ENCODE measurements at regions not wholly inside any gene's neighbourhood (a gene's known extent, or its start where the extent isn't known, plus 50 kb on each side); places are given as distances from the start of the nearest gene placed in this dataset.
"Not testable (repeated sequence)": the region's sequence is repeated elsewhere in the genome, so short reads cannot be mapped to it uniquely, and the experiment has no call there.

- DNase-seq: no peak
Observed at GRCh38 chr6:86203044-86203443, 560.4 kb upstream of the SYNCRIP start.

DNA sequence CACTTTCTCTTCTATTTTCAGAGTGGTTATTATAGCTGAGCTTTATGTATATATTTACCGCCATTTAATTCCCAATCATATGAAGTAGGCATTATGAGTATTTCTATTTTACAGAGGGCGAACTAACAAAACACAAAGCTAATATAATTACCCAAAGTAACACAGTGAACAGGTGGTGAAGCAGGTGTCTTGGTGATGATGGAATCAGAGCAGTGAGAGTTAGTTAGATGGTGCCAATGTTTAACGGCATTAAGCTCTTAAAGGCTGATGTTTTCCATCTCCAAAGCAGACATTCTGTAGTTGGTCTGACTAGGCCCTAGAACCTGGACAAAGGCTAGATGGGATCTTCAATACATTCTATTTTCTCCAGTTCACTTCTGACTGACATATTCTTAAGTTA lies 551.1 kb upstream of the SYNCRIP start:
- no peak for DNase-seq

DNA sequence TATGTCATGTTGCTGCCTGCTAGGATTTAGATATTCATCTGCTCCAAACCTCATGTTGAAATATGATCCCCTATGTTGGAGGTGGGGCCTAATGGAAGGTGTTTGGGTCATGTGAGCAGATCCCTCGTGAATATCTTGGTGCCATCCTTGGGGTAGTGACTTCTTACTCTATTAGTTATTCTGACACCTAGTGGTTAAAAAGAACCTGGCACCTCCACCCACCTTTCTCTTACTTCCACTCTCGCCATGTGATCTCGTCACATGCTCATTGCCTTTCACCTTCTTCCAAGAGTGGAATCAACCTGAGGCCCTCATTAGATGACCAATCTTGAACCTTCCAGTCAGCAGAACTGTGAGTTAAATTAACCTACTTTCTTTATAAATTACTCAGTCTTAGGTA lies 549.4 kb upstream of the SYNCRIP start:
- no peak for DNase-seq

GRCh38 chr6:86175149-86175548 lies 532.5 kb upstream of the SYNCRIP start:
- DNase-seq: peak in 1 of 2 experiments; percentile 7

- no peak for DNase-seq
Observed at GRCh38 chr6:86154852-86155251, 512.2 kb upstream of the SYNCRIP start.

DNA sequence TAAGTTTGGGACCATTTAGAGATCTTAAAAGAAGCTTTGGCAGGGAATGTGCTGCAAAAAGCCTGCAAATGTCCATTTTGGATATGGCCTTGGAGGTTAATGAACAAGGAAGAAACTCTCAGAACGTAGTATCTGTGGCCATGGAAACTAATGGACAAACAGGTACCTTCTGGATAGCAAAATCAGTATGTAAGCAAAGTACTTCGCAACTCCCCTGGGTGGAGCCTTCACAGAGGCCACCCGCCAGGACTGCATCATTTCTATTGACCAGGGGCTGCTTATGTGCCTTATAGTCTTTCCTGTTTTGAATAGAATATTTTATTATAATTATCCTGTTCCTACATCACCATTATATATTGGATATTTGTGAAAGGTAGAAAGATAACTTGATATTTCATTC lies 510.8 kb upstream of the SYNCRIP start:
- no peak for DNase-seq

- no peak for DNase-seq
Observed at GRCh38 chr6:86152546-86152945, 509.9 kb upstream of the SYNCRIP start.

GRCh38 chr6:86148586-86148985 lies 505.9 kb upstream of the SYNCRIP start:
- DNase-seq: no peak

DNA sequence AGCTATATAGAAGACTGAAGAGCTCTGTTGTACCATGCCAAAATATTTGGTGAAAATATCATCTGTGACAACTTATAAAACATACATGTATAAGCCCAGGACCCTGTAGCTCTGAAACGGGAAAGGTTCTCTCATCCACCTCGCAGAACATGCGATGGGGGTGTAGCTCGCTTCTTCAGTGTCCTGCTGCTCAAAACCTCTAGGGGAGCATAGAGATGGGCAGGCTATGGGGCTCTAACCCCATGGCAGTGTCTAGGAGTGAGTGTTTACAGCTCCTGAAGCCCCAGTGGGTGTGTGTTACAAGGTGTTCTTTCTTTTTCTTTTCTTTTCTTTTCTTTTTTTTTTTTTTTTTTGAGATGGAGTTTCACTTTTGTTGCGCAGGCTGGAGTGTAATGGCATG lies 505.2 kb upstream of the SYNCRIP start:
- no peak for DNase-seq

- no peak for DNase-seq
Observed at GRCh38 chr6:86147311-86147710, 504.6 kb upstream of the SYNCRIP start.

DNA sequence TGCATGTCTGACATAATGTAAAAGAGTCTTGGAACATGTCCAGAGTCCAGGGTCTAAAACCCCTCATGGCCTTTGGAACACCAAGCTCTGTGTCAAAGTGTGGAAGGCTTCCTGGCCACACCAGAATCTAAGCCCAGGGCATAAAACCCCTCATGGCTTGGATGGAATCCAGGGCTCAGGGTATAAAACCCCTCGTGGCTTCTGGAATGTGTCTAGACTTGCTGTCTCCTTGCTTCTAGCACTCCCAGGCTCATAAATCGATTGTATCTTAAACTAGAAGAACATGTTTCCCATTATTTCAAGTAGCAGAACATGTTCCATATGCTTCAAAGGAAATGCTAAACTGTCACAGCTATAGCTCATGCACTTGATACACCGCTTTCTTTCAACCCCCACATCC lies 504.1 kb upstream of the SYNCRIP start:
- DNase-seq: not testable (repeated sequence)

DNA sequence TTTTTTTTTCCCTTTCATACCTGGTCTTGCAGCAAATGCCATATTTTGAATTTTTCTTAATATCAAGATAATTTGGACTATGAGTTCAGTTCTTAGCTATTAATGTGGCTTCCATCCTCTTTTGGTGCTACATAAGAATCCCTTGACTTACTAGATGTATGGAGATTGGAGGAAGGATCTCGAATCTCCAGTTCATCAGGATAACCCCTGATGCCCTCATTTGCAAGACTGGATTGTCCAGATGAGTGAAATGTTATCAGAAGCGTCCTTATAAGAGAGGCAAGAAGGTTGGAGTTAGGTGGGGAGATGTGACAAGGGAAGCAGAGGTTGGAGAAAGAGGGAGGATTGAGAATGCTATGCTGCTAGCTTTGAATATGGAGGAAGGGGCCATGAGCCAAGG lies 499.6 kb upstream of the SYNCRIP start:
- no peak for DNase-seq

GRCh38 chr6:86128130-86128814 lies 485.6 kb upstream of the SYNCRIP start:
- no peak for DNase-seq

GRCh38 chr6:86122086-86122485 lies 479.4 kb upstream of the SYNCRIP start:
- DNase-seq: no peak

DNA sequence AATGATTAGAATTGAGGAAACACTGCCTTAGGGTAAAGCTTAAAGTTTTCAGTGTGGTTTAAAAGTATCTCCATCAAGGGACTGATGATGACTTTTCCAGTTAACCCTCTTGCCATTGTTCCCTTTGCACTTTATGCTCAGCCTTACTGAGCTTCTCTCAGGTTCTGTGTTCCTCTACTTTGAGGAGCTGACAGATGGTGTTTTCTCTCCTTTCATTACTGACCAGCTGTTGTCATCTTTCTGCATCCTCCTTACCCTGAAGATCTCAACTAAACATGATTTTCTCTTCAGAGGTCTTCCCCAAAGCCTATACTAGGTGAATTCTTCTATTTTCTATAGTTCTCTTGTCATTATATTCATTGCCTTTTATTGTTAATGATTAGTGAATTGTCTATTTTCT lies 475.6 kb upstream of the SYNCRIP start:
- no peak for DNase-seq

- no peak for DNase-seq
Observed at GRCh38 chr6:86107985-86108384, 465.3 kb upstream of the SYNCRIP start.

GRCh38 chr6:86087954-86088353 lies 445.3 kb upstream of the SYNCRIP start:
- no peak for DNase-seq

GRCh38 chr6:86079938-86080337 lies 437.3 kb upstream of the SYNCRIP start:
- no peak for DNase-seq

- no peak for DNase-seq
Observed at GRCh38 chr6:86070151-86070550, 427.5 kb upstream of the SYNCRIP start.

DNA sequence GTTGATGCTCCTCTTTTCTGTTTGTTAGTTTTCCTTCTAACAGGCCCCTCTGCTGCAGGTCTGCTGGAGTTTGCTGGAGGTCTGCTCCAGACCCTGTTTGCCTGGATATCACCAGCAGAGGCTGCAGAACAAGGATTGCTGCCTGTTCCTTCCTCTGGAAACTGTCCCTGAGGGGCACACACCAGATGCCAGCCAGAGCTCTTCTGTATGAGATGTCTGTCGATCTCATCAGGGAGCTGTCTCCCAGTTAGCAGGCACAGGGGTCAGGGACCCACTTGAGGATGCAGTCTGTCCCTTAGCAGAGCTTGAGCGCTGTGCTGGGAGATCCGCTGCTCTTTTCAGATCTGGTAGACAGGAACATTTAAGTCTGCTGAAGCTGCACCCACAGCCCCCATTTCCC lies 422.3 kb upstream of the SYNCRIP start:
- DNase-seq: not testable (repeated sequence)

DNA sequence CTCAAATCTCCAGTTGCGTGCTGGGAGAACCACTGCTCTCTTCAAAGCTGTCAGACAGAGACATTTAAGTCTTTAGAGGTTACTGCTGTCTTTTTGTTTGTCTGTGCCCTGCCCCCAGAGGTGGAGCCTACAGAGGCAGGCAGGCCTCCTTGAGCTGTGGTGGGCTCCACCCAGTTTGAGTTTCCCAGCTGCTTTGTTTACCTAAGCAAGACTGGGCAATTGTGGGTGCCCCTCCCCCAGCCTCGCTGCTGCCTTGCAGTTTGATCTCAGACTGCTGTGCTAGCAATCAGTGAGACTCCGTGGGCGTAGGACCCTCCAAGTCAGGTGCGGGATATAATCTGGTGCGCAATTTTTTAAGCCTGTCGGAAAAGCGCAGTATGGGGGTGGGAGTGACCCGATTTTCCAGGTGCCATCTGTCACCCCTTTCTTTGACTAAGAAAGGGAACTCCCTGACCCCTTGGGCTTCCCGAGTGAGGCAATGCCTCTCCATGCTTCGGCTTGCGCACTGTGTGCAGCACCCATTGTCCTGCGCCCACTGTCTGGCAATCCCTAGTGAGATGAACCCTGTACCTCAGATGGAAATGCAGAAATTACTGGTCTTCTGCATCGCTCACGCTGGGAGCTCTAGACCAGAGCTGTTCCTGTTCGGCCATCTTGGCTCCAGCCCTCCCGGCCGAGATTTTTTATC lies 414.8 kb upstream of the SYNCRIP start:
- not testable (repeated sequence) for DNase-seq

DNA sequence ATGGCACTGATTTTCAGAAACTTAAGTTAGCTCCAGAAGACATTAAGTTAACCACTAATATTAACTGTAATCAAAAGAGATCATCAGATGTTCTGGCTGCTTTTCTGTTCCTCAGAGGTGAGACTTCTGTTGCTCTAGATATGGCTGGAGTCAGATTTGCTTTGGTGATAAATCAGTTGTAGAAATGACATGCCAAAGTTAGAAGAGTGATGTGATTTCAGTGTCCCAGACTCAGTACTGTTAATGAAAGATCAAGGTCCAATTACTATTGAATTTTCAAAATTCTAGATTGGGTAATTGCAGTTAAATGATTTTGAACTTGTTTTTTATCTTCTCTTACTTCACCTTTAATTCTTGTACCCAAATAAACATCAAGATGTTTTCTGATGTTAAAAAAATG lies 402.4 kb upstream of the SYNCRIP start:
- DNase-seq: no peak

- no peak for DNase-seq
Observed at GRCh38 chr6:86042214-86042613, 399.5 kb upstream of the SYNCRIP start.

DNA sequence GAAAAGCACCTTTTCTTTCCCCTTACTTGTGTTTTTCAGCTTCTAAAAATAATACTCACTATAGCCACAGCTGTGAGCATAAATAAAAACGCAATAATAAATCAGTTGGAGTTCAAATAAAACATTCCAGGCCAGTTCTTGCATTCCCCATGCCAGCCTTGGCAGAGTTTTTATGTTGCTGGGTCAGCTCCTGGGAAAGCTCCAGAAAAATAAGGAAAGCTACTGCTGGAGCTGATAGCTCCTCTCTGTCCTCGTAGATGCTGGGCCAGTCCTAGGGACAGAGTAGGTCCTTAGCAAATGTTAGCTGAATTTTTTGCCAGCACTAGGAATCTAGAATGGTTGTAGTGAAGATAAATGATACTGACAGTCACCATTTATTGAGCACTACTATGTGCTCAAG lies 389.0 kb upstream of the SYNCRIP start:
- DNase-seq: no peak

GRCh38 chr6:86030875-86031274 lies 388.2 kb upstream of the SYNCRIP start:
- DNase-seq: no peak

Data from activated CD4-positive, alpha-beta T cell treated with anti-CD3 and anti-CD28 coated beads, Interleukin-2, amount 50 U/mL, for 48 hours (primary cell).